ENCODE measurements at regions not wholly inside any gene's neighbourhood (a gene's known extent, or its start where the extent isn't known, plus 50 kb on each side); places are given as distances from the start of the nearest gene placed in this dataset.

- Histone ChIP-seq H3K27ac (ENCODE audit: low read depth, low read length) (no peak overlapping the region), H3K27me3 (ENCODE audit: insufficient read depth, low read length) (no peaks in the 10 kb centered on the region), H3K36me3 (ENCODE audit: insufficient read depth, low read length) (no peaks in the 10 kb centered on the region), H3K4me1 (ENCODE audit: insufficient read depth, low read length) (no peaks in the 10 kb centered on the region), H3K9ac (ENCODE audit: low read depth, low read length) (no peak overlapping the region), H3K9me3 (ENCODE audit: insufficient read depth, low read depth, low read length) (no peaks in the 10 kb centered on the region), H3K4me3 (ENCODE audit: low read length) (no peak overlapping the region)
Measured at GRCh38 chr7:18201350-18201749, 173.7 kb upstream of the PRPS1L1 start.

DNA sequence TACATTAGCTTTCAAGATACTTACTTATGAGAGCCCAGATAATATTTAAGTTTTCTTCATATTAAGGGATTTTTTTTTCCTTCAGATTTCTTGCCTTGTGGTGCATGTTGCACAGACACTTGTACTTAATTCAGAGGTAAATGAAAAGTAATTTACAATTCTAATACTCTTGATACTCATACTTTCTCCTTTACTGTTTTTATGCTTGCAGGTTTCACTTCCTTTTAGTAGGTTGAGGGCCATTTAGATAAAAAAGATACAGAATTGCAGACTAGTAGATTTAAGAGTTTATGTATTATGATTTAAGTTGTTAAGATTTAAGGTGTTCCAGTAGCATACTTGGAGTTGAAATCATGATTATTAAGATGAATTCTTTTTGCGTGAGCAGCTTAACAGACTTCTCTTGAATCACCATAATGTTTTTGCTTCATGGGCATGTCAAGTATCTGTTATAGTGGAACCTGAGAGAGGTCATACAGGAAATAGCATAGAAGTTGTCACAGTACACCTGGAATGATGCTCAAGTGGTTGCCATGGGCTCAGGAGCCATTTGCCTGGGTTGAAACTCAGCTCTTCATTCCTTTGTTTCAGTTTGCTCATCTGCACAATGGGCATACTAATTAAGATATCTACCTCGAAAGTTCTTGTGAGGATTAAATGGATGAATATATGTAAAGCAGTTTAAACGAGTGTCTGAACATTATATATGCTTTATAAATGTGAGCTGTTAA, 174.8 kb upstream of the PRPS1L1 start:
- Histone ChIP-seq H3K9me3 (ENCODE audit: insufficient read depth, low read depth, low read length) (no peaks in the 10 kb centered on the region), H3K4me1 (ENCODE audit: insufficient read depth, low read length) (no peaks in the 10 kb centered on the region), H3K4me3 (ENCODE audit: low read length) (no peak overlapping the region), H3K9ac (ENCODE audit: low read depth, low read length) (no peak overlapping the region), H3K27me3 (ENCODE audit: insufficient read depth, low read length) (no peaks in the 10 kb centered on the region), H3K27ac (ENCODE audit: low read depth, low read length) (no peak overlapping the region), H3K36me3 (ENCODE audit: insufficient read depth, low read length) (no peaks in the 10 kb centered on the region)
- WGBS = 98% methylated on average over 3 of the region's 3 CpGs

- Histone ChIP-seq H3K9ac (ENCODE audit: low read depth, low read length) (no peak overlapping the region), H3K27ac (ENCODE audit: low read depth, low read length) (no peak overlapping the region), H3K9me3 (ENCODE audit: insufficient read depth, low read depth, low read length) (no peaks in the 10 kb centered on the region), H3K4me1 (ENCODE audit: insufficient read depth, low read length) (no peaks in the 10 kb centered on the region), H3K27me3 (ENCODE audit: insufficient read depth, low read length) (no peaks in the 10 kb centered on the region), H3K4me3 (ENCODE audit: low read length) (no peak overlapping the region), H3K36me3 (ENCODE audit: insufficient read depth, low read length) (no peaks in the 10 kb centered on the region)
- no CpG with 5 or more reads among the region's 1 CpG for WGBS
Measured at GRCh38 chr7:18206331-18206730, 178.7 kb upstream of the PRPS1L1 start.

DNA sequence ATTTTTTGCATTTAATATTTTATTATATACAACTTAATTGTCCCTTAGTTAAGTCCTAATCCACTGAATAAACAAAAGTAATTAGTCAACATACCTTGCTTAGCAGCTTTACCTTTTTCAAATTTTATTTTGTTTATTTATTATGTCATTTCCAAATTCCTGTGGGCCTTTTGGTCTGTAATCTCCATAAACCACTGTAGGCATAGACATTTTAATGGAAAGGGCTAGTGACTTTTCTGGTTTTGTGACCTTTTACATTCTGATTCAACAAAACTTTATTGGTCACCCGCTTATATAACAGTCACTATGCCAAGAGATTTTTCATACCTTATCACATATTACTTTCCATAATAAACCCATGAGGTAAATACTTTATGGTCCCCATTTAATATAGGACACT, 181.3 kb upstream of the PRPS1L1 start:
- Histone ChIP-seq H3K4me1 (ENCODE audit: insufficient read depth, low read length) (no peaks in the 10 kb centered on the region), H3K27ac (ENCODE audit: low read depth, low read length) (no peak overlapping the region), H3K4me3 (ENCODE audit: low read length) (no peak overlapping the region), H3K36me3 (ENCODE audit: insufficient read depth, low read length) (no peaks in the 10 kb centered on the region), H3K9ac (ENCODE audit: low read depth, low read length) (no peak overlapping the region), H3K27me3 (ENCODE audit: insufficient read depth, low read length) (no peaks in the 10 kb centered on the region), H3K9me3 (ENCODE audit: insufficient read depth, low read depth, low read length) (no peaks in the 10 kb centered on the region)
- 96% methylated on average over 1 of the region's 1 CpG for WGBS

- Histone ChIP-seq H3K27ac (ENCODE audit: low read depth, low read length) (no peak overlapping the region), H3K27me3 (ENCODE audit: insufficient read depth, low read length) (no peaks in the 10 kb centered on the region), H3K9me3 (ENCODE audit: insufficient read depth, low read depth, low read length) (no peaks in the 10 kb centered on the region), H3K4me3 (ENCODE audit: low read length) (no peak overlapping the region), H3K4me1 (ENCODE audit: insufficient read depth, low read length) (no peaks in the 10 kb centered on the region), H3K9ac (ENCODE audit: low read depth, low read length) (no peak overlapping the region), H3K36me3 (ENCODE audit: insufficient read depth, low read length) (no peaks in the 10 kb centered on the region)
- no CpG with 5 or more reads among the region's 2 CpGs for WGBS
Measured at GRCh38 chr7:18210377-18210776, 182.7 kb upstream of the PRPS1L1 start.

DNA sequence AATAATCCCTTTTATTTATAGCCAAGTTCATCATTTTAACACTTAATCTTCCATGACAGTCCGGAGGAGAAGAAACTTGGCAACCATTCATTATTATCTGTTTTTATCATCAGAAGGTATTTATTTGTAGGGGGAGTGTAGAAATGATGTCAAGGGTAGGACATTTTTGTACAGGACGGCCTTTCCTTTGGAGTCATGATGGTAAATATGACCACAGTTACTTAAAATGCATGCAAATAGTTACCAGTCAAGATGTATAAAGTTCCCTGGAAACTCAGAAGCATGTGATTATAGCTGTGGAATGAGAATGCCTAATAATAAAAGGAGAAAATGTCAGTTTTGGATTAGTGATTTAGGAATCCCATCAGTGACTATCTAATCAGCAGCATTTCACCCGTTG, 183.1 kb upstream of the PRPS1L1 start:
- Histone ChIP-seq H3K9ac (ENCODE audit: low read depth, low read length) (no peak overlapping the region), H3K4me3 (ENCODE audit: low read length) (no peak overlapping the region), H3K9me3 (ENCODE audit: insufficient read depth, low read depth, low read length) (no peaks in the 10 kb centered on the region), H3K27ac (ENCODE audit: low read depth, low read length) (no peak overlapping the region), H3K27me3 (ENCODE audit: insufficient read depth, low read length) (no peaks in the 10 kb centered on the region), H3K36me3 (ENCODE audit: insufficient read depth, low read length) (no peaks in the 10 kb centered on the region), H3K4me1 (ENCODE audit: insufficient read depth, low read length) (no peaks in the 10 kb centered on the region)
- 91% methylated on average over 2 of the region's 3 CpGs for WGBS

DNA sequence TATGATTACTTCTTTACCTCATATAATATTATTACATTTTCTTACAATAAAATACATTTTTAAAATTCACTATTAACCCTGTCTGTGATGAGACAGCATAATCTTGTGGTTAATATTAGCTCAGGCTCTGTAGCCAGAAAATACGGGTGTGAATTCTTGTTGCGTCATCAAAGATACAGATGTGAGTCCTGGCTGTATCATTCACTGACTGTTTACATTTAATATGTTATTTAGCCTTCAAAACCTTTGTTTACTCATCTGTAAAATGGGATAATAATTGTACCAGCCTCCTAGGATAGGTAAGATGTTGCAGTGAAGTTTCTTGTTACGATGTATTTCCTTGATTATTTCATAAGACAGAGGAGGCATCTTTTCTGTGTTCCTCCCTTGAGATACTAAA, 184.7 kb upstream of the PRPS1L1 start:
- no peak overlapping the region for H3K27ac ChIP-seq (ENCODE audit: low read depth, low read length)
- 97% methylated on average over 3 of the region's 3 CpGs for WGBS
- no peak overlapping the region for H3K4me3 ChIP-seq (ENCODE audit: low read length)
- H3K9ac ChIP-seq (ENCODE audit: low read depth, low read length) = no peak overlapping the region
- no peaks in the 10 kb centered on the region for H3K9me3 ChIP-seq (ENCODE audit: insufficient read depth, low read depth, low read length)
- H3K4me1 ChIP-seq (ENCODE audit: insufficient read depth, low read length) = no peaks in the 10 kb centered on the region
- no peaks in the 10 kb centered on the region for H3K36me3 ChIP-seq (ENCODE audit: insufficient read depth, low read length)
- H3K27me3 ChIP-seq (ENCODE audit: insufficient read depth, low read length) = no peaks in the 10 kb centered on the region

- Histone ChIP-seq H3K27ac (ENCODE audit: low read depth, low read length) (no peak overlapping the region), H3K9ac (ENCODE audit: low read depth, low read length) (no peak overlapping the region), H3K36me3 (ENCODE audit: insufficient read depth, low read length) (no peaks in the 10 kb centered on the region), H3K4me3 (ENCODE audit: low read length) (no peak overlapping the region), H3K27me3 (ENCODE audit: insufficient read depth, low read length) (no peaks in the 10 kb centered on the region), H3K9me3 (ENCODE audit: insufficient read depth, low read depth, low read length) (no peaks in the 10 kb centered on the region), H3K4me1 (ENCODE audit: insufficient read depth, low read length) (no peaks in the 10 kb centered on the region)
- 92% methylated on average over 1 of the region's 1 CpG for WGBS
Measured at GRCh38 chr7:18212758-18213157, 185.1 kb upstream of the PRPS1L1 start.

- no peaks in the 10 kb centered on the region for H3K27me3 ChIP-seq (ENCODE audit: insufficient read depth, low read length)
- H3K9me3 ChIP-seq (ENCODE audit: insufficient read depth, low read depth, low read length) = no peaks in the 10 kb centered on the region
- H3K4me1 ChIP-seq (ENCODE audit: insufficient read depth, low read length) = no peaks in the 10 kb centered on the region
- H3K9ac ChIP-seq (ENCODE audit: low read depth, low read length) = no peak overlapping the region
- 91% methylated on average over 1 of the region's 1 CpG for WGBS
- H3K36me3 ChIP-seq (ENCODE audit: insufficient read depth, low read length) = no peaks in the 10 kb centered on the region
- no peak overlapping the region for H3K27ac ChIP-seq (ENCODE audit: low read depth, low read length)
- no peak overlapping the region for H3K4me3 ChIP-seq (ENCODE audit: low read length)
Measured at GRCh38 chr7:18213652-18214051, 186.0 kb upstream of the PRPS1L1 start.

DNA sequence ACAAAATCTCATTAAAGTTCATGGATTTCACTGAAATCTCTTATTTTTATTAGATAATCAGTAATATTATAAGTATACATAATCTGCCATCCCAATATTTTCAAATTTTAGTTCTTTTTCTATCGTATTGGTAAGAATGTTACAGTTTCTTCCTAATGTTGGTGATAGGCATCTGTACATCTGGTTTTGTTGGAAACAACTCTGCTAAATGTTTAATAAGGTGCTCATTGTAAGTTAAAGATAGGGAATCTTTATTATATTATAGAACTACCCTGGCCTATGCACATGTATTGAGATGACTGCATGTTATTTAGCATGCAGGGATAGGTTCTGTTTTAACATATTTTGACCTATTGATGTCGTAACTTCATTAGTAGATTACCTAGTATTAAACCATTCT, 188.6 kb upstream of the PRPS1L1 start:
- no peak overlapping the region for H3K9ac ChIP-seq (ENCODE audit: low read depth, low read length)
- no peaks in the 10 kb centered on the region for H3K27me3 ChIP-seq (ENCODE audit: insufficient read depth, low read length)
- no peaks in the 10 kb centered on the region for H3K36me3 ChIP-seq (ENCODE audit: insufficient read depth, low read length)
- no peaks in the 10 kb centered on the region for H3K4me1 ChIP-seq (ENCODE audit: insufficient read depth, low read length)
- WGBS = 82% methylated on average over 2 of the region's 2 CpGs
- H3K27ac ChIP-seq (ENCODE audit: low read depth, low read length) = no peak overlapping the region
- no peak overlapping the region for H3K4me3 ChIP-seq (ENCODE audit: low read length)
- H3K9me3 ChIP-seq (ENCODE audit: insufficient read depth, low read depth, low read length) = no peaks in the 10 kb centered on the region

- Histone ChIP-seq H3K9me3 (ENCODE audit: insufficient read depth, low read depth, low read length) (no peaks in the 10 kb centered on the region), H3K4me3 (ENCODE audit: low read length) (no peak overlapping the region), H3K4me1 (ENCODE audit: insufficient read depth, low read length) (no peaks in the 10 kb centered on the region), H3K27ac (ENCODE audit: low read depth, low read length) (no peak overlapping the region), H3K27me3 (ENCODE audit: insufficient read depth, low read length) (no peaks in the 10 kb centered on the region), H3K36me3 (ENCODE audit: insufficient read depth, low read length) (no peaks in the 10 kb centered on the region), H3K9ac (ENCODE audit: low read depth, low read length) (no peak overlapping the region)
- WGBS = 76% methylated on average over 1 of the region's 2 CpGs
Measured at GRCh38 chr7:18221377-18222293, 194.0 kb upstream of the PRPS1L1 start.

All from HUES64 (cell line).